MCF 10A (cell line): ENCODE measurements at regions not wholly inside any gene's neighbourhood (a gene's known extent, or its start where the extent isn't known, plus 50 kb on each side); places are given as distances from the start of the nearest gene placed in this dataset.

Experiments
- BruUV-seq: library from RNA; stranded (reverse); fragments of 400-500 nt; replicated peaks from 2 replicates; lab custom pipeline; 2021; lab: Mats Ljungman, UMichigan
- CTCF ChIA-PET: fragments of 300-600 bp; sonication (Branson Sonifier 250); formaldehyde crosslinking; extraction: SDS; loops from one replicate; lab custom pipeline; 2021; ENCODE audit warnings: antibody characterized with exemption, inconsistent platforms; lab: Yijun Ruan, JAX
- POLR2A ChIA-PET: fragments of 300-600, 350-650 bp; sonication (Branson Sonifier 250); formaldehyde crosslinking; extraction: SDS; loops from one replicate; lab custom pipeline; 2020; ENCODE audit warnings: antibody characterized with exemption, inconsistent platforms; lab: Yijun Ruan, JAX
- DNase-seq: peaks from one replicate; pipeline ENCODE4 v3.0.0-alpha.2; 2018; ENCODE audit not compliant: unreplicated experiment
- H3K27ac Mint-ChIP-seq: one replicate; pipeline ENCODE4 v1.8.0; 2022; ENCODE audit warnings: mild to moderate bottlenecking, low read depth, mixed read lengths; ENCODE audit not compliant: unreplicated experiment
- H3K27me3 Mint-ChIP-seq: one replicate; pipeline ENCODE4 v1.8.0; 2022; ENCODE audit warnings: mixed read lengths; ENCODE audit not compliant: insufficient read depth, unreplicated experiment
- H3K36me3 Mint-ChIP-seq: one replicate; pipeline ENCODE4 v1.8.0; 2022; ENCODE audit warnings: mild to moderate bottlenecking, moderate library complexity, mixed read lengths; ENCODE audit not compliant: insufficient read depth, unreplicated experiment
- H3K4me1 Mint-ChIP-seq: one replicate; pipeline ENCODE4 v1.8.0; 2022; ENCODE audit warnings: mixed read lengths; ENCODE audit not compliant: insufficient read depth, unreplicated experiment
- H3K4me3 Mint-ChIP-seq: one replicate; pipeline ENCODE4 v1.8.0; 2022; ENCODE audit warnings: mild to moderate bottlenecking, moderate library complexity, mixed read lengths; ENCODE audit not compliant: unreplicated experiment
- H3K9me3 Mint-ChIP-seq: one replicate; pipeline ENCODE4 v1.8.0; 2022; ENCODE audit warnings: mixed read lengths; ENCODE audit not compliant: unreplicated experiment
- intact Hi-C: fragments of 100-400 bp; cut with micrococcal nuclease; formaldehyde crosslinking; loops from 2 replicates; pipeline ENCODE4 v1.14.1; 2022
- TF ChIP-seq, protein P1 (sequence below): fragments of 200-600 bp; IDR thresholded peaks from one replicate; pipeline ENCODE4 v1.8.0; 2022; ENCODE audit warnings: antibody characterized with exemption, mild to moderate bottlenecking; ENCODE audit not compliant: unreplicated experiment

DNA sequence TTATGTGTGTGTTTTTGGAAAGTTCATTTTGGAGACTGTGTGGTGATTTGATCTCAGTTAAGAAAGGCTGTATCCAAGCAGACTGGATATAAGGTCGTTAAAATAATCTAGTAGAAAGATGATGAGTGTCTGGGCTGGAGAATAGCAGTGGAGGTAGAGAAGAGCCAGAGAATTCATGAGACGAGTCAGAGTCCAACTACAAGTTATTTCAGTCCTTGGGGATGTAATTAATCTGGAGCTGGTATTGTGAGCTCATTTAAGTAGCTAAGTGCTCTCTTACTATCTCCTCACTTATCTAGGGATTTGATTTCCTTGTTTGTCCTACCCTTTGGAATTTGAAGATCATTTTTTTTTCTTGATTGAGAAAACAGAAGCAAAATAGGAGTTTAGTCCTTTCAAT, 1219.0 kb upstream of the ADGRL4 start:
- DNase-seq: no peak
- ChIA-PET CTCF (no interaction called here), POLR2A (no interaction called here)
- Mint-ChIP-seq H3K27me3 (no peaks in the 10 kb centered on the region), H3K4me3 (no peak overlapping the region), H3K36me3 (no peaks in the 10 kb centered on the region), H3K4me1 (no peaks in the 10 kb centered on the region), H3K9me3 (no peaks in the 10 kb centered on the region), H3K27ac (no peak overlapping the region)
- TF ChIP-seq, protein P1, sequence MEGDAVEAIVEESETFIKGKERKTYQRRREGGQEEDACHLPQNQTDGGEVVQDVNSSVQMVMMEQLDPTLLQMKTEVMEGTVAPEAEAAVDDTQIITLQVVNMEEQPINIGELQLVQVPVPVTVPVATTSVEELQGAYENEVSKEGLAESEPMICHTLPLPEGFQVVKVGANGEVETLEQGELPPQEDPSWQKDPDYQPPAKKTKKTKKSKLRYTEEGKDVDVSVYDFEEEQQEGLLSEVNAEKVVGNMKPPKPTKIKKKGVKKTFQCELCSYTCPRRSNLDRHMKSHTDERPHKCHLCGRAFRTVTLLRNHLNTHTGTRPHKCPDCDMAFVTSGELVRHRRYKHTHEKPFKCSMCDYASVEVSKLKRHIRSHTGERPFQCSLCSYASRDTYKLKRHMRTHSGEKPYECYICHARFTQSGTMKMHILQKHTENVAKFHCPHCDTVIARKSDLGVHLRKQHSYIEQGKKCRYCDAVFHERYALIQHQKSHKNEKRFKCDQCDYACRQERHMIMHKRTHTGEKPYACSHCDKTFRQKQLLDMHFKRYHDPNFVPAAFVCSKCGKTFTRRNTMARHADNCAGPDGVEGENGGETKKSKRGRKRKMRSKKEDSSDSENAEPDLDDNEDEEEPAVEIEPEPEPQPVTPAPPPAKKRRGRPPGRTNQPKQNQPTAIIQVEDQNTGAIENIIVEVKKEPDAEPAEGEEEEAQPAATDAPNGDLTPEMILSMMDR: no peak
- intact Hi-C loops: no loop called here
- no TSS peak for BruUV-seq

- POLR2A ChIA-PET: no interaction called here
- no peaks in the 10 kb centered on the region for H3K27me3 Mint-ChIP-seq
- TF ChIP-seq, protein P1: no peak
- no peaks in the 10 kb centered on the region for H3K36me3 Mint-ChIP-seq
- CTCF ChIA-PET: interaction anchor here (0.6 to 0.7 kb wide), 4 partner anchors 726 to 1454 kb away, joined by 3 read pairs; no protein-coding TSS in a partner anchor
- intact Hi-C loops: no loop called here
- no TSS peak for BruUV-seq
- H3K4me3 Mint-ChIP-seq: no peak overlapping the region
- peaks cover 8% of the 10 kb centered on the region for H3K4me1 Mint-ChIP-seq
- H3K27ac Mint-ChIP-seq: no peak overlapping the region
- H3K9me3 Mint-ChIP-seq: no peaks in the 10 kb centered on the region
- no peak for DNase-seq
These were observed 1214.8 kb upstream of the ADGRL4 start for GRCh38 chr1:80221319-80221718.

- Mint-ChIP-seq H3K9me3 (no peaks in the 10 kb centered on the region), H3K4me3 (no peak overlapping the region), H3K27me3 (no peaks in the 10 kb centered on the region), H3K4me1 (peaks cover 13% of the 10 kb centered on the region), H3K27ac (peak overlapping the region; percentile 91), H3K36me3 (no peaks in the 10 kb centered on the region)
- intact Hi-C loops: loop anchor here (2.0 to 10.0 kb wide), 8 partner anchors 207 to 1584 kb away; partner anchors contain the start of gene ADGRL2
- TF ChIP-seq, protein P1: peak; percentile 59
- peak; percentile 76 for DNase-seq
- no TSS peak for BruUV-seq
- ChIA-PET POLR2A (interaction anchor here (0.6 to 1.9 kb wide), 2 partner anchors 412 to 1543 kb away, joined by 3 to 5 read pairs; no protein-coding TSS in a partner anchor), CTCF (interaction anchor here (0.5 to 1.0 kb wide), 9 partner anchors 9 to 1565 kb away, joined by 3 to 4 read pairs (median 3); no protein-coding TSS in a partner anchor)
These were observed 1211.6 kb upstream of the ADGRL4 start for GRCh38 chr1:80218112-80218511.

DNA sequence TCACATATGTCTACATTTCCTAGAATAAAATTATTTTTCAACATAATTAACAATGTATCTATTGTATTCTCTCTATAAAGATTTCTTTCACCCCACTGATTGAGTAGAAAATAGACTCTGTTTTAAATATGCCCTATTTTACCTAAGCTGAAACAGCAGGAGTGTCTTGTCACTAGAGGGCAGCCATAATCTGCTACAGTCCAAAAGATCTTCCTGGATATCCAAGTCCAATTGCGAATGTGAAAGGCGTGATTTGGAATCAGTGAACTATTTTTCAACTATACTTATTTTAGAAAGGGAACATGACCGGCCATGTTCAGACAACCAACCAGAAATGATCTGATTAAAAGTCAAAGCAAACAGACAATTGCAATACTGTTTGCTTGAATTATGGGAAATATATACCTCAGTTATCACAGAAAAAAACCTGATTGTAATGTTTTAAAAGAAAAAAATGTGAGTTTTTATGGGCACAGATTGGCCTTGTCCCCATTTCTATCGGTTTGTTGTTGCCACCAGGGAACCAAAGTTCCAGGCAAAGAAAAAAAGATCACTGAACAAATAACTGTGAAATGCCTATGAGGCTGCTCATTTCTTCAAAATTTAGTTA, 1211.0 kb upstream of the ADGRL4 start:
- Mint-ChIP-seq H3K27ac (peak overlapping the region; percentile 91), H3K27me3 (no peaks in the 10 kb centered on the region), H3K4me1 (peaks cover 13% of the 10 kb centered on the region), H3K36me3 (no peaks in the 10 kb centered on the region), H3K4me3 (peak overlapping the region; percentile 10), H3K9me3 (no peaks in the 10 kb centered on the region)
- peak; percentile 80 for DNase-seq
- TF ChIP-seq, protein P1: peak; percentile 68
- POLR2A ChIA-PET: interaction anchor here (1.0 to 1.9 kb wide), 2 partner anchors 1543 to 1584 kb away, joined by 4 to 5 read pairs; partner anchors contain the start of gene ADGRL2
- CTCF ChIA-PET: interaction anchor here (0.6 to 1.0 kb wide), 12 partner anchors 11 to 1566 kb away, joined by 3 to 4 read pairs (median 3); no protein-coding TSS in a partner anchor
- intact Hi-C loops: loop anchor here (1.0 to 10.0 kb wide), 9 partner anchors 207 to 1585 kb away; partner anchors contain the start of gene ADGRL2
- no TSS peak for BruUV-seq
